Uterus (tissue), 3 donors: ENCODE measurements at regions not wholly inside any gene's neighbourhood (a gene's known extent, or its start where the extent isn't known, plus 50 kb on each side); places are given as distances from the start of the nearest gene placed in this dataset.

Experiments used
- DNase-seq, 2 donors: peaks; one replicate each; pipeline ENCODE4 v3.0.0-alpha.2; 2019 to 2020
- H3K27ac ChIP-seq, 2 donors: fragments of 200-600 bp; sonication (generic); 1 replicate in 1 of 2; 2 replicates in 1 of 2; pipeline ENCODE4 v1.5.1; 2016 to 2018
- H3K27me3 ChIP-seq, 2 donors: fragments of 200-600 bp; sonication (generic); one replicate each; pipeline ENCODE4 v1.5.1; 2018 to 2019; ENCODE audit warnings: control low read depth in 1 of 2
- H3K36me3 ChIP-seq, 2 donors: fragments of 200-600 bp; sonication (generic); one replicate each; pipeline ENCODE4 v1.5.1; 2019; ENCODE audit warnings: control low read depth in 1 of 2
- H3K4me1 ChIP-seq, 2 donors: fragments of 200-600 bp; sonication (generic); one replicate each; pipeline ENCODE4 v1.5.1; 2018 to 2019; ENCODE audit warnings: control low read depth in 1 of 2
- H3K4me3 ChIP-seq, 2 donors: fragments of 200-600 bp; sonication (generic); 1 replicate in 1 of 2; 2 replicates in 1 of 2; pipeline ENCODE4 v1.5.1; 2018 to 2019; ENCODE audit warnings: mild to moderate bottlenecking in 1 of 2
- H3K9me3 ChIP-seq, 2 donors: fragments of 200-600 bp; sonication (generic); one replicate each; pipeline ENCODE4 v1.5.1; 2019; ENCODE audit warnings: control low read depth in 1 of 2
- CTCF ChIP-seq, 4 experiments: fragments of 200-600 bp in 2 of 4; fragments of 450-650 bp in 2 of 4; sonication (generic) in 2 of 4; IDR thresholded peaks; one replicate each; pipeline ENCODE4 v1.5.1; 2016 to 2019; ENCODE audit warnings: antibody characterized with exemption in 4 of 4, mild to moderate bottlenecking in 2 of 4, moderate library complexity in 1 of 4
- POLR2A ChIP-seq, 2 donors: fragments of 450-650 bp; IDR thresholded peaks; one replicate each; pipeline ENCODE4 v1.6.1; 2016; ENCODE audit warnings: antibody characterized with exemption in 2 of 2, mild to moderate bottlenecking in 1 of 2, moderate library complexity in 1 of 2
- intact Hi-C: fragments of 100-400 bp; cut with DNase I; formaldehyde crosslinking; loops from one replicate; pipeline ENCODE4 v1.15.1; 2023; ENCODE audit warnings: low total_unique reads
- donor health status: DM: yes; HTN: yes; CAD: no.

- no peak overlapping the region for H3K4me3 ChIP-seq
- no peak overlapping the region for H3K27ac ChIP-seq
- no peaks in the 10 kb centered on the region for H3K4me1 ChIP-seq
- intact Hi-C loops: no loop called here
- no peaks in the 10 kb centered on the region for H3K9me3 ChIP-seq
- TF ChIP-seq CTCF (IDR thresholded peaks at IDR 0.05) (no peak), POLR2A (IDR thresholded peaks at IDR 0.05) (no peak)
- H3K27me3 ChIP-seq: no peaks in the 10 kb centered on the region
- H3K36me3 ChIP-seq: no peaks in the 10 kb centered on the region
- DNase-seq: no peak
Measured at GRCh38 chr12:42741091-42741490, 151.5 kb upstream of the PRICKLE1 start.

- Histone ChIP-seq H3K27me3 (no peaks in the 10 kb centered on the region), H3K27ac (no peak overlapping the region), H3K4me3 (no peak overlapping the region), H3K9me3 (no peaks in the 10 kb centered on the region), H3K36me3 (no peaks in the 10 kb centered on the region), H3K4me1 (no peaks in the 10 kb centered on the region)
- no peak for DNase-seq
- intact Hi-C loops: no loop called here
- TF ChIP-seq POLR2A (IDR thresholded peaks at IDR 0.05) (no peak), CTCF (IDR thresholded peaks at IDR 0.05) (no peak)
Measured at GRCh38 chr12:42737398-42737797, 147.9 kb upstream of the PRICKLE1 start.

- H3K27me3 ChIP-seq: no peaks in the 10 kb centered on the region
- H3K9me3 ChIP-seq: no peaks in the 10 kb centered on the region
- H3K4me3 ChIP-seq: no peak overlapping the region
- DNase-seq: no peak
- intact Hi-C loops: no loop called here
- TF ChIP-seq CTCF (IDR thresholded peaks at IDR 0.05) (no peak), POLR2A (IDR thresholded peaks at IDR 0.05) (no peak)
- no peaks in the 10 kb centered on the region for H3K36me3 ChIP-seq
- H3K4me1 ChIP-seq: no peaks in the 10 kb centered on the region
- H3K27ac ChIP-seq: no peak overlapping the region
Measured at GRCh38 chr12:42735861-42736361, 146.4 kb upstream of the PRICKLE1 start.

- no peaks in the 10 kb centered on the region for H3K4me1 ChIP-seq
- no peak overlapping the region for H3K4me3 ChIP-seq
- DNase-seq: no peak
- no peaks in the 10 kb centered on the region for H3K27me3 ChIP-seq
- H3K27ac ChIP-seq: no peak overlapping the region
- no peak for TF ChIP-seq POLR2A (IDR thresholded peaks at IDR 0.05)
- TF ChIP-seq CTCF (IDR thresholded peaks at IDR 0.05): no peak
- no peaks in the 10 kb centered on the region for H3K9me3 ChIP-seq
- intact Hi-C loops: no loop called here
- H3K36me3 ChIP-seq: no peaks in the 10 kb centered on the region
Measured at GRCh38 chr12:42733911-42734310, 144.4 kb upstream of the PRICKLE1 start.

GRCh38 chr12:42732908-42733411 is 143.4 kb upstream of the PRICKLE1 start:
- H3K9me3 ChIP-seq: no peaks in the 10 kb centered on the region
- intact Hi-C loops: no loop called here
- H3K36me3 ChIP-seq: no peaks in the 10 kb centered on the region
- H3K4me1 ChIP-seq: no peaks in the 10 kb centered on the region
- H3K27ac ChIP-seq: no peak overlapping the region
- no peak overlapping the region for H3K4me3 ChIP-seq
- H3K27me3 ChIP-seq: no peaks in the 10 kb centered on the region
- TF ChIP-seq POLR2A (IDR thresholded peaks at IDR 0.05): no peak
- DNase-seq: no peak

GRCh38 chr12:42730291-42730690 is 140.7 kb upstream of the PRICKLE1 start:
- TF ChIP-seq CTCF (IDR thresholded peaks at IDR 0.05) (no peak), POLR2A (IDR thresholded peaks at IDR 0.05) (no peak)
- Histone ChIP-seq H3K4me3 (no peak overlapping the region), H3K27ac (no peak overlapping the region), H3K27me3 (no peaks in the 10 kb centered on the region), H3K4me1 (no peaks in the 10 kb centered on the region), H3K36me3 (no peaks in the 10 kb centered on the region), H3K9me3 (no peaks in the 10 kb centered on the region)
- intact Hi-C loops: no loop called here
- DNase-seq: no peak
